Fibroblast of skin of right biceps (primary cell): ENCODE measurements at regions not wholly inside any gene's neighbourhood (a gene's known extent, or its start where the extent isn't known, plus 50 kb on each side); places are given as distances from the start of the nearest gene placed in this dataset.

Source experiments
- DNase-seq: peaks from one replicate; pipeline ENCODE4 v3.0.0-alpha.2; 2013

DNA sequence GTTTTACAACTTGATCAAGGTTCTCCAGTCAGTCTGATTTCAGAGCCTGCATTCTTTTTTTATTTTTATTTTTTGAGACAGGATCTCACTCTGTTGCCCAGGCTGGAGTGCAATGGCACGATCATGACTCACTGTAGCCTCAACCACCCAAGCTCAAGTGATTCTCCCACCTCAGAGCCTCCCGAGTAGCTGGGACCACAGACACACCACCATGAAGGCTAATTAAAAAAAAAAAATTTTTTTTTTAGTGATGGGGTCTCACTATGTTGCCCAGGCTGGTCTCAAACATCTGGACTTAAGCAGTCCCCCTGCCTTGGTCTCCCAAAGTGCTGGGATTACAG lies 117.2 kb upstream of the NAV2 start:
- no peak for DNase-seq

DNA sequence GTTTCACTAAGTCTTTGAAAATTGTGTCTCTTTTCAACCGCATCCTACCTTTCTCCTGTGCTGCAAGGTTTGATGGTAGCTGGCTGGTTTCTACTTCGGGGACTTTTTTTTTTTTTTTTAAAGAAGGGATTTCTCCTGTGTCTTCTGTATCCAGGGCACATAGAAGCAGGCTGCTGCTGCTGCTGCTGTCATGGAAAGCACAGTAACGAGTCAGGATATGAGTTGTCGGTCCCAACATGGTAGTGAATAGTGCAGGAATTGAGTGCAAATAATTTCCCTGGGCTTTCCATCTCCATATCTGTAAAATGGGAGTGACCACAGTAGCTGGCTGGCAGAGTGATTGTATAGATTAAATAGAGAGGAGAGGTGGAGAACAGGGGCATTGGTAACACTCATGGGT lies 118.3 kb upstream of the NAV2 start:
- peak; percentile 56 for DNase-seq

DNA sequence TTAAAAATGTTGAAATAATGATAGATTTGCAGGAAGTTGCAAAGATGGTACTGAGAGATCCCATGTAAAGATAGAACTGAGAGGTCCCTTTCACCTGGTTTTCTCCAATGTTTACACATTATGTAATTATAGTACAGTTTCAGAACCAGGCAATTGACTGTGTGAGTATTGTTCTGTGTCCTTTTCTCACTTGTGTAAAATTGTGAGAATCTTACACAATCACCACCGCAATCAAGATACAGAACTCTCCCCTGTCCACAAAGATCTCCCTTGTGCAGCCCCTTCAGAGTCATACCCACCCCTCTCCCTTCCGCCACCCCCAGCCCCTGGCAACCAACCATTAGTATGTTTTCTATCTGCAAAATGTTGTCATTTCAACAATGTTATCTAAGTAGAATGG lies 119.8 kb upstream of the NAV2 start:
- no peak for DNase-seq

DNA sequence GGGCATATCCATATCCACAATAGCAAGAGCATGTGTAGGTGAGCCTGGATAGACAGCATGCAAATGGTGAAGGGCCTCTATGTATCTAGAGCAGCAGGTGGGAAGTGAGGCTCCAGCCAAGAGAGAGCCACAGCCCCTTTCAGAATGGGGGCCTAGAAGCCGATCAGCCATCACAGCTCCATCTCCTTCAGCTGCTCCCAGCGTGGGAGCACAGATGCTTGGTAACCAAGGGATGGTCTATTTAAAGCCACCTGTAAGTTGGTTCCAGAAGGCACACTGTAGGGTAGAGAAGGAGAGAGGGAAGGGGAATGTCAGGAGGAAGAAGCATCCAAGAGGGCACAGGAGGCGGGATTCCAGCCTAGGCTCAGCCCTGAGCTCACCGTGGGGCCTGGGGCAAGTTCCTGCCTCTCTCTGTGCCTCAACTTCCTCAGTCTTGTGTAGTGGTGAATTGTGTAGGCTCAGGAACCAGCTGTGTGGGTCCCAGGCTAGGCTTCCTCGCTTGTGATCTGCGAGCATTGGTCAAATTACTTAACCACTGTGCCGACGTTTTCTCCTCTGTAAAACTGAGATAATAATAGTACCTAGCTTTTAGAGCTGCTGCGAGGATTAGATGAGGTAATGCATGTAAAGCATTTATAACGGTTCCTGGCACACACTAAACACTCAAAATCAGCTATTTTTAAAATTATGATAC lies 122.9 kb upstream of the NAV2 start:
- no peak for DNase-seq

DNA sequence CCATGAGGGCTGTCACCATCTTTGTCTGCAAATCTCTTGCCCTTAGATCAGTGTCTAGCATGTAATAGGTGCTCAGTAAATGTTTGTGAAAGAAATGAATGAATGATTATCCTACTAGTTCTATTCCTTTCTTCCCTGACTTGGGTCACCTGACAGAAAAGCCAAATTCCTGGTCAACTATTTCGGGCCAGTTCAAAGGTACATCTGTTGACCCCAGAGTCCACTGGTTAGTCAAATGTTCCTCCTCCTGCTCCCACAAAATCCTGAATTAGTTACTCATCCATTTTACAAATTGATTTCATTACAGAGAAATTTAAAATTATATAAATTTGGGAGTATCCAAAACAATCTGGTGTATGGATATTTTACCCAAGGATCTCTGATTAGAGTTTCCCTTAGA lies 124.7 kb upstream of the NAV2 start:
- DNase-seq = no peak

DNA sequence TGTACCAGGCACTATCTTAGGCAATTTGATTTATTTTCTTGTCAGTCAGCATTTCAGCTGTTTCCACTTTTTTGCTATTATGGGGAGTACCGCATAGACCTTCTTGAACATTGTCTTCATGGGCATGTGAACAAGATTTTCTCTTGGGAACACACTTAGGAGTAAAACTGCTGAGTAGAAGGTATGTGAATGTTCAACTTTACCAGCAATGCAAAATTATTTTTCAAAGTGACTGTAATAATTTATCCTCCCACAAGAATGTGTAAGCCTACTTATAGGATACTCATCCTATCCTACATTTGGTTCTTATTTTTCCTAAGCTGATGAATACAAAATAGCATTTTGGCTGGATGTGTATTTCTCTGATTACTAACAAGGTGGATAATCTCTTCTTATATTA lies 132.0 kb upstream of the NAV2 start:
- peak; percentile 59 for DNase-seq

DNA sequence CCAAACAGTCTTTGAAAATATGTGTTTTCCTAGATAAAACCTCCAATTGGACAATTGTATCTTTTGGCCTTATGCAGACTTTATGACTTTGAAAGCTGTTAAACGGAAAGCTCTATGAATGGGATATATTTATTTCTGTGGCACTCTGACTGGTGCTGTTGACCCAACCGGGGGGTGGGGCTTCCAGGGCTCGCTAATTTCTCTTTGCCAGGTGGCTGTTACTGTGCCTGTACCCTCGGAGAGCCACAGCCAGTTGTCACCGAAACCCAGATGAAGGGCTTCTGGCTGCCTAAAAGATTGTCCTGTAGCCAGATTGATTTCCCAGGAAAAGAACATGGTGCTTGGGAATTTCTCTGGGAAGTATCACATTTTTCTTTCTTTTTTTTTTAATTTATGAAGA lies 132.7 kb upstream of the NAV2 start:
- DNase-seq = no peak

DNA sequence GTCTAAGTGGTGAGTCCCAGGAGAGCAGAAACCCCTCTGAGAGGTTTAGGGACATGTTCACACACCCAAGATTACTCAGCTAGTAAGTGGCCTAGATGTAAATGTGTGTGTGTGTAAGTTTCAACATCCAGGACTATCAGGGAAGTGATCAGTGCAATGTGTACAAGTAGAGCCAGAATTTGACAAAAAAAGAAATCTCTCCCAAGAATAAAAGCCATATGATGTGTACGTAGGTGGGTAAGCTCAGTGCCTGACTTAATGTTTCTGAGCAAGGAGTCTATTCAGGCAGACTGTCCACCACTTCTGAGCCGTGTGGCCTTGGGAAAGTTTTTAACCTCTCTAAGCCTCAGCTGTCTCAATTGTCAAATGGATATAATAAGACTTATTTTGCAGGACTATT lies 133.8 kb upstream of the NAV2 start:
- DNase-seq = no peak

DNA sequence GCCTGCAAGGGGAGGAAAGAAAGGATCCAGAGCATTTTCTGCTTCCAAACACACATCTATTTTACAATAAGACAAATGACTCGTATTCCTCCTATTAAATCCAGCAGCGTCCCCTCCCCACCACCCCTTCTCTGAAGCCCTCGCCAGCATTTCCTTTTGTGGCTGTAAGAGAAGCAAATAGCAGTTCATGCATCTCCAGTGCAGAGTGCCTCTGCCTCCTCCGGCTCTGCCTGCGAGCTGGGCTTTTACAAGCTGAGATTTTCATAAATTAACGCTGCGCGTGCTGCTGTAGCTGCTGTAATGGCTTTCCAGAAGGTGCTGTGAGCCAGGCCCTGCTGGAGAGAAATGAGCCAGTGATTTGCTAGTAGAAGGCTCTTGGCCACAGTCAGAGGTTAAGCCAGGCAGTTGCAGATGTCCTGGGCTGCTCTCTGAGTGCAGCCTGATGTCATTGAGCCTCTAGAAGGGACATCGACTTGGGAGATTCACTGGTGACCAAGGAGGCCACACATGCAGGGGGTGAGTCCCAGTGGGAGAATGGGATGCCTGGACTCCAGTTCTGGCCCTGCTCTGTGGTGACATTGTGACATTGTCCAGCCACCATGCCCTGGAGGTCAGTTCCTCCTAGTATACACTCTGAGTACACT lies 134.5 kb upstream of the NAV2 start:
- DNase-seq = peak; percentile 92

DNA sequence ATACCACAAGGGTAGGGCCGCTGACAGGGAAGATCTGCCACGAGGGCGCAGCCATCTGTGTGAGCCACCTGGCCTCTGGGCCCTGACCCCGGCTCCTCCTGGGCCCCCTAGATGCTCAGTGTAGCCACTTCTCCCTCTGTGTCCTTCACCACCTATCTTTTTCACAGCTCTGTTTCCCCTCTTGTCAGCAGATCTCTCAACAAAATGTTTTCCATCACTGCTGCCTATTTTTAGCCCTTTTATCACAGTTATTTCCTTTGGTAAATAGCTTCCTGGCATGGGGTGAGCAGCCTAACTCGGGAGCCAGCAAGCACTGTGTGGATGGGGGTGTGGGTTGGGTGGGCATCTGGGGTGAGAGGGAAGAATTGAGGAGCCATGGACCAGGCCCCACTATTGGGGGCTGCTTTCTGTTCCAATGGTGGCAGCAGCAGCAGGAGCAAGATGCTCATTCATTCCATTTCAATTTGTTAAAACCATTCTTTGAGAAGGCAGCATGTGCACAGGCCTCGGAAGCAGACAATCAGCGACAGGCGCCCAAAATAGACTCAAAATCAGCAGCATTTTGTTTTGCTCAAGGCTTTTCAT lies 135.2 kb upstream of the NAV2 start:
- peak; percentile 61 for DNase-seq

DNA sequence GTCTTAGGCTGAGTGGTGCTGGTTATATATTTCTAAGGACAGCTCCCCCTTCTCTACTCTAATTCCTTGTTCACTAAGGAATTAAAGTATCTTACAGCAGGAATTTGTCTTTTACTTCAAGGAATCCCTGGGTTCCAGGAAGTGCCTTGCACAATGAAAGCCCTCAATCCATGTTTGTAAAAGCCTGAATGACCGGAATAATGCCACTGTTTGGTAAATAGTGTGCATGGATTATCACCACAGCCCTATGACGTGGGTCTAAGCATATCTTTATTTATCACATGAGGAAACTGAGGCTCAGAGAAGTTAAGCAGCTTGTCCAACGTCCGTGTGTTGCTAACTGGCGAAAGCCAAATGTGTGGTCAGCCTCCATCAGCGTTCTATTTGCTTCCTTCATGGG lies 135.7 kb upstream of the NAV2 start:
- DNase-seq = no peak

DNA sequence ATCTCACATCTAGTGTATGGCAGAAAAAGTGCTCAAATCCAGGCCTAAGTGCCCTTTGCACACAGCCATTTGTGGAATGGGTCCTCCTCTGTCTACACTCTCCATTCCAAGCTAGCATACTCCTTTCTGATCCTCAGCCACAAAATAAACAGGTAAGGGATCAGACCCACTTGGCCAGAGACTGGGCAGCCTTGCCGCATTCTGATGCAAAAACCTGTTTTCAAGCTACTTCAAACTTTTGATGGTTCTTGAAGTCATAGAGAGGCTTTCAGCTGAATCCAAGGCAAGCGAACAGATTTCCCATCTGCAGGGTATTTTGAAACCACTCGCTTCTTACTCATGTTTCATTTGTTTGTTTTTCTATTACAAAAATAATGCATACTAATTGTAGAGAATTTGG lies 136.6 kb upstream of the NAV2 start:
- no peak for DNase-seq

DNA sequence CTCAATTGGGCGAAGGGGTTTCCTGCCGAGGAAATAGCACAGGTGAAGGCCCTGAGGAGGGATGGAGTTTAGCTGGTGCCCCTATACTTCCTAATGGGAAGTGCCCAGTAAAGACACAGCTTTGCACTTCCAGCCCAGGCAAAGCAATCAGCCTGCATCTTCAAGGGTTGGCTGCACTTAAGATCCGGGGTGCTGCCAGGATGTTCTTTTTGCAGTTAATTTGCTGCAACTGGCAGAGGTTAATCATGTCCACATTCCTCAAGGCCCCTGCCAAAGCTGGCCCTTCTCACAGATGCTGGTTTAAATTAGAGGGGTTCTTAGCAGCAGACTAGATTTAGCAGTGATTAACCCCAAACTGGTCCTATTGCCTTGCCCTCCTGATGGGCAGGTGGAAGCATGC lies 137.7 kb upstream of the NAV2 start:
- DNase-seq = no peak

DNA sequence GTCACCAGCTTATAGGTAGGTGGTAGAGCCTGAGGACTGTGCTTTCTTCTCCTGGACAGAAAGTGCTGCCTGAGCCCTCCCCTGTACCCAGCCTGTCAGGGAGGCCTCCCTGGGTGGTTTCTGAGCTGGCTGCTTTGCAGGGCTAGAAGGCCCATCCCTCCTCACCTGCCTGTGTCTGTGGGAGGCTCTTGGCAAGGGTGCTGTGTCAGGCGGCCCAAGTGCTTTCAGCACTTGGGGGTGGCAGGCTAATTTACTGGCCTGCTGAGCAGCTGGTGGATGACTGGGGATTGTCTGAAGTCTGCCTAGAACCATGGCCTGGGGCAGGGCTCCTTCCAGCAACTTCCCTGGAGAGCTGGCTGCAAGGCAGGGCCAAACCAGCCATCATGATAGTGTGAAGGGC lies 139.0 kb upstream of the NAV2 start:
- no peak for DNase-seq

DNA sequence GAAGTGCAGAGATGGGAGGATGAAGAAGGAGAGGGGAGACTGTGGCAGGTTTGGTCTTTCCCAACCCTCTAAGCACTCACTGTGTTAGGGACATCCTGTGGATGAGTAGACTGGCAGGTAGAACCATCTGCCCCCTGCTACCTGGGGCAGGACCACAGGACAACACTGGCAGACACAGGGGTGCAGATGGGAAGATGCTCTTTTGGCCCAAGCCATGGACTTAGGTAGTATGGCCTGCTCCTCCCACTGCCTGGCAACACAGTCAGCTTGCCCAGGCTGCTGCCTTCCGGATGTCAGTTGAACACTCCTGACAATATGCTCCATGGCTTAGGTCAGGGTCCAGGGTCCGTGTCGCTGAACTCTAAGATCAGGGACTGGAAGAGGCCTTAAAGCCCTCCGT lies 140.7 kb upstream of the NAV2 start:
- DNase-seq = no peak

DNA sequence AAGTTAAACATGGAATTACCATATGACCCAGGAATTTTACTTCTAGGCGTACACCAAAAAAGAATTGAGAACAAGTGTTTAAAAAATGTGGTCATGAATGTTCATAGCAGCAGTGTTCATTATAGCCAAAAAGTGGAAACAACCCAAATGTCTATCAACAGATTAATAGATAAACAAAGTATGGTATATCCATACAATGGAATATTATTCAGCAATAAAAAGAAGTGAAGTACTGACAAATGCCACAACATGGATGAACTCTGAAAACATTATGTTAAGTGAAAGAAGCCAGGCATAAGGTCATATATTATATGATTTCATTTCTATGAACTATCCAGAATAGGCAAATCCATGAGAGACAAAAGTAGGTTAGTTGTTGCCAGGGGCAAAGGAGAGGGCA lies 141.7 kb upstream of the NAV2 start:
- DNase-seq = no peak

DNA sequence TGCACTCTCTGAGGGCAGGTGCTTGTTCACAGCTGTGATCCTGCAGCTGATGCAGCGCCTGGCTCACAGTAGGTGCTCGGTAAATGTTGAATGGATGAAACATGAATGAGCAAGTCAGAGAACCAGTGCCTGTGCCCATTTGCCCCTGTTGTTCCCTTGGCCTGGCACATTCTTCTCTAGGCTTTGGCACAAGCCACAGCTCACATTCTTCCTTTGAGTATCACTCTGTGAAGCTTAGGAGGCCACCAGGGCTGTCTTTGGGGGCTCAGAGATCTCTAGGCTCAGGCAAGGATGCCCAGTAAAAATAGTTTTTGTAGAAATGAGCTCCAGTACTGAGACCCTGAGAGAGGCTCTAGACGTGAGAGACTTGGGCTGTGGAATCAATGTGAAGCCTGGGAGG lies 144.6 kb upstream of the NAV2 start:
- DNase-seq = no peak

DNA sequence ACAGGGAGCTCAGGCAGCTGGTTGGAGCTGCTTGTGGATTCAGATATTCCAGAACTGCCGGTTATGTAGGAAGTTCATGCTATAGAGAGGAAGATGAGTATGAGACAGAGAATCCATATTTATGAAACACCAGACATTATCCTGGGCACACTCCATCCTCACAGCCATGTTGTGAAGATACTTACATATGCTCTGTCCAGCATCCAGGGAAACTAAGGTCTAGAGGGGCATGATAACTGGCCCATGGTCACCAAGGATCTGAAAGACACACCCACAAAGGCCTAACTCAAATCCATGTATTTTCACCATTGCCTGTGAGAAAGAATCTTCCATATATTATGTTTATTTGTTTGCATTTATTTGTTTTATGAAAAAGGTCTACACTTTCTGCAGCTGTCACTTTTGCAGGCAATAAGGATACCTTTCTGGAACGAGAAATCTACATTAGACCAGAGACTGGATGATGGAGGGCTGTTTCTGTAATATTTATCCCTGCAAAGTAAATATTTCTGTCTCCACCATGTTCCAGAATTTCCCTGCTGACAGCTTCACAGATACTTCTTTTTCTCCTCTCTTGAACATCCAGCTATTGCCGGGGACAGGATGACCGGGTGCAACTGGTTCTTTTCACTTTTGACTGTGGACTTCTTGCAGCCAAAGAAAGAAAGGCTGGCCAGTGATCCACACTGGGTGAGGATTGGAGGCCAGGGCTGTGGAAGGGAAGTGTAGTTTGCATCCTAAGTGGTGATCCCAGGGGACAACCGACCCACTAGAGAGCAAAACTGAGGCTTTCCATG lies 145.9 kb upstream of the NAV2 start:
- no peak for DNase-seq

DNA sequence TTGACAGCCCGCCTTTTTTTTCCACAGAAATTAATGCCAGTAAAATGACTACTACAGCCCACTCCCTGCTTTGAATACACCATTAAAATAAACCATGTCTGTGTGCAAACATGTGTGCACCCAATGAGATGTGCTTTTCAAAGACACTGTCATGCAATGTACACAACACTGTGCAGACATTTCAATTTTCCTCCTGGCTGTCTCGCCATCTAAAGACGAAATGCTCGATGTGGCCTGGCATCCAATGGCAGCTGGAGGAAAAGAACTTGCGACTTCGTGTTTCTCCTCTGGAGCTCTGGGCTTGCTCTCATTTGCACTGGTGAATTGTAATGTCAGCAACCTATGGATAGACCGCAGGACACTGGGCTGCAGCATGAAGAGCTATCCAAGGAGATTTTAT lies 147.0 kb upstream of the NAV2 start:
- DNase-seq = no peak

DNA sequence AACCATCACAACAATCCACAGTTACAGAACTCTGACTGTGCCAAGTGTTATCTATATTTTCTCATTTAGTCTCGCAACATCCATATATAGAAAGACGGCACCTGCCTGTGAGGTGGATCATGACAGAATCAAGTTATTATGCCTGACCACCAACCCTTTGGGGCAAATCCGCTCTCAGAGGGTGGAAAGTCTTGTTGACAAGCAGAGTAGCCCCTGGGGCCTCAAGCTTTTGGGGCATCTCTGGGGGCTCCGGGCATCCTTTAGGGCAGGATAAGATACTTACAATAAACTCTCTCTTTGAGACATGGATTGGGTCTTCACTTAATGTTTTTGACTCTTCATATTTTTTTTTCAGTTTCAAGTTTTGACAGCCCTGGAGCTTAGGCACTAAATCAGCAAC lies 150.5 kb upstream of the NAV2 start:
- no peak for DNase-seq

DNA sequence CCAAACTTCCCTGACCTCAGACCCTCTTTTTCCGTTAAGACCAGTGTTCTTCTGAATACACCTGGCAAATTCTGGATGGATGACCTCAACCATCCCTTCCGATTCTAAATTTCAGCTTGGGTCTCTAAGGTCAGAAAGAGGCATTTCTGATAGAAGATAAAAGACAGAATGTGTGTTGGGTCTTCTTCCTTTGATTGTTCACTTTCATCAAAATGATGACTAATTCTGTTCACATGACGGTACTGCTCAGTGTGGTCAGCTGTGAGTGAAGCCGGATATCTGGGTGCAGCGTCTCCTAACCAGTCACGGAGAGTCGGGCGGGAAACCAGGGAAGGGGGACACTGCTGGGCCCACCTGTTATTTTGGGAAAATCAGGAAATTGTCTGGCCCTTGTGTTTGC lies 151.6 kb upstream of the NAV2 start:
- DNase-seq = no peak

DNA sequence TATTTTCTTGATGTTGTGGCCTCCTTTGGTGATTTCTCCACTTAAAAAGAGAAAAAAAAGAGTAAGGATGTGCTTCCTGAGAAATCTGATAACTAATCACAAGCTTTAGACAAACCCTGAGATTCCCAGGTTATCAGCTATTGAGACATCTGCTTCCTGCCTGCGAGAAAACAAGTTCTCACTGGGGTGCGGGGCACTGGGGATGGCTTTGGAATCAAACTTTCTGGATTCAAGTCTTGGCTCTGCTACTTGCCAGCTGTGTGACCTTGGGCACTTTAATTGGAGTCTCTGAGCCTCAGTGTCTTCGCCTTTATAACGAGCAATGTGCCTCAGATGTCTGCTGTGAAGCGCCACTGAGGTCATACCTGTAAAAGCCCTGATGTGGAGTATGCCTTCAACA lies 152.5 kb upstream of the NAV2 start:
- DNase-seq = no peak

DNA sequence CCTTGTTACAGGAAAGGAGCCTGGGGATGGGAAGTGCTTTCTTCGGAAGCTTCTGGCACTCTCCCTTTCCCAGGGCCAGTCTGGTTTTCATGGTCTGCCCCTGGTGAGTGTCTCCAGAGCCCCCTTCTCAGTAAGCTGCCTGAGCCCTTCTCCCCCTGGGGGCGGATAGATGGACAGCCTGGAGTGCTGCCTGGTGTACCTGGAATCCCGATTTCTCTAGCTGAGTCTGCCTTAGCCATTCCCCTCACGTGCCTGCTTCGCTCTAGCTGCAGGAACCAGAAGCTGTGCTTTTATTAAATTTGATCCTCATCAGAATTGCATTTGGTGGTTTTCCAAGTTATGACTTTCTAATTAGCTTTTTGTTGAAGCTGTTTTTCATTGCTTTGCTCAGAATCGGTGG lies 152.9 kb upstream of the NAV2 start:
- DNase-seq = no peak
